ENCODE measurements at regions not wholly inside any gene's neighbourhood (a gene's known extent, or its start where the extent isn't known, plus 50 kb on each side); places are given as distances from the start of the nearest gene placed in this dataset.
"Not testable (repeated sequence)": the region's sequence is repeated elsewhere in the genome, so short reads cannot be mapped to it uniquely, and the experiment has no call there.

GRCh38 chr15:39396979-39397615 lies 183.8 kb upstream of the THBS1 start:
- no peak for DNase-seq (ENCODE audit: low spot score)

GRCh38 chr15:39397883-39398282 lies 183.0 kb upstream of the THBS1 start:
- DNase-seq (ENCODE audit: low spot score), result no peak

GRCh38 chr15:39399600-39399999 lies 181.3 kb upstream of the THBS1 start:
- DNase-seq (ENCODE audit: low spot score), result no peak

GRCh38 chr15:39400002-39400401 lies 180.9 kb upstream of the THBS1 start:
- DNase-seq (ENCODE audit: low spot score), result no peak

GRCh38 chr15:39400821-39401550 lies 179.9 kb upstream of the THBS1 start:
- no peak for DNase-seq (ENCODE audit: low spot score)

GRCh38 chr15:39403640-39404117 lies 177.2 kb upstream of the THBS1 start:
- DNase-seq (ENCODE audit: low spot score), result no peak

- no peak for DNase-seq (ENCODE audit: low spot score)
Observed at GRCh38 chr15:39404767-39405181, 176.1 kb upstream of the THBS1 start.

GRCh38 chr15:39406485-39406884 lies 174.4 kb upstream of the THBS1 start:
- no peak for DNase-seq (ENCODE audit: low spot score)

GRCh38 chr15:39407116-39407515 lies 173.8 kb upstream of the THBS1 start:
- no peak for DNase-seq (ENCODE audit: low spot score)

- no peak for DNase-seq (ENCODE audit: low spot score)
Observed at GRCh38 chr15:39409876-39410530, 170.9 kb upstream of the THBS1 start.

GRCh38 chr15:39411102-39411989 lies 169.5 kb upstream of the THBS1 start:
- no peak for DNase-seq (ENCODE audit: low spot score)

- no peak for DNase-seq (ENCODE audit: low spot score)
Observed at GRCh38 chr15:39413558-39413957, 167.3 kb upstream of the THBS1 start.

- no peak for DNase-seq (ENCODE audit: low spot score)
Observed at GRCh38 chr15:39414201-39414600, 166.7 kb upstream of the THBS1 start.

- no peak for DNase-seq (ENCODE audit: low spot score)
Observed at GRCh38 chr15:39415634-39416033, 165.2 kb upstream of the THBS1 start.

- DNase-seq (ENCODE audit: low spot score), result no peak
Observed at GRCh38 chr15:39416258-39416657, 164.6 kb upstream of the THBS1 start.

GRCh38 chr15:39417366-39418134 lies 163.3 kb upstream of the THBS1 start:
- DNase-seq (ENCODE audit: low spot score), result no peak

GRCh38 chr15:39419651-39420050 lies 161.2 kb upstream of the THBS1 start:
- no peak for DNase-seq (ENCODE audit: low spot score)

- DNase-seq (ENCODE audit: low spot score), result not testable (repeated sequence)
Observed at GRCh38 chr15:39420123-39420852, 160.6 kb upstream of the THBS1 start.

GRCh38 chr15:39420853-39421192 lies 160.1 kb upstream of the THBS1 start:
- DNase-seq (ENCODE audit: low spot score), result not testable (repeated sequence)
